Prostate gland (tissue), 2 donors: ENCODE measurements at regions not wholly inside any gene's neighbourhood (a gene's known extent, or its start where the extent isn't known, plus 50 kb on each side); places are given as distances from the start of the nearest gene placed in this dataset.
A peak's percentile ranks its signal among the peaks of the same experiment; 100 is the strongest.

ENCODE experiments used
- CTCF ChIP-seq, 4 experiments: fragments of 200-600 bp in 2 of 4; fragments of 450-650 bp in 2 of 4; sonication (generic) in 2 of 4; IDR thresholded peaks; 1 replicate in 3 of 4; 2 replicates in 1 of 4; pipeline ENCODE4 v1.5.1; 2016 to 2019; ENCODE audit warnings: antibody characterized with exemption in 4 of 4, mild to moderate bottlenecking in 2 of 4, moderate library complexity in 2 of 4
- POLR2AphosphoS5 ChIP-seq: sonication (generic); formaldehyde crosslinking; IDR thresholded peaks from one replicate; pipeline ENCODE4 v1.6.1; 2017; ENCODE audit warnings: antibody characterized with exemption

- TF ChIP-seq POLR2AphosphoS5 (no peak), CTCF (IDR thresholded peaks at IDR 0.05) (peak; percentile 46 to 56 (median 54))
These were observed 62.8 kb downstream of the OTOL1 start for GRCh38 chr3:161559177-161559998.
